ENCODE measurements at regions not wholly inside any gene's neighbourhood (a gene's known extent, or its start where the extent isn't known, plus 50 kb on each side); places are given as distances from the start of the nearest gene placed in this dataset.

- intact Hi-C loops (cut with DNase I; ENCODE audit: low total_unique reads): no loop called here
- Histone ChIP-seq H3K27ac (no peak overlapping the region), H3K4me3 (no peak overlapping the region), H3K27me3 (no peaks in the 10 kb centered on the region), H3K36me3 (no peaks in the 10 kb centered on the region), H3K4me1 (peaks cover 6 to 47% (median 26%) of the 10 kb centered on the region in 4 donors), H3K9me3 (no peaks in the 10 kb centered on the region)
- no peak for TF ChIP-seq POLR2AphosphoS5 (IDR thresholded peaks at IDR 0.05)
- TF ChIP-seq POLR2A (IDR thresholded peaks at IDR 0.05): no peak
- no peak for TF ChIP-seq EP300 (IDR thresholded peaks at IDR 0.05)
- no peak for TF ChIP-seq CTCF (IDR thresholded peaks at IDR 0.05)
- 77 to 90% (median 85%) methylated on average over 2 of the region's 2 CpGs for WGBS, 5 donors
- no peak for DNase-seq
These were observed 102.4 kb upstream of the DST start for GRCh38 chr6:56745081-56745480.

GRCh38 chr6:56744528-56744927, 101.8 kb upstream of the DST start:
- intact Hi-C loops (cut with DNase I; ENCODE audit: low total_unique reads): no loop called here
- Histone ChIP-seq H3K27ac (no peak overlapping the region), H3K4me1 (peaks cover 9 to 43% (median 27%) of the 10 kb centered on the region in 4 donors), H3K36me3 (no peaks in the 10 kb centered on the region), H3K4me3 (no peak overlapping the region), H3K9me3 (no peaks in the 10 kb centered on the region), H3K27me3 (no peaks in the 10 kb centered on the region)
- no peak for TF ChIP-seq POLR2A (IDR thresholded peaks at IDR 0.05)
- no peak for TF ChIP-seq EP300 (IDR thresholded peaks at IDR 0.05)
- no peak for TF ChIP-seq POLR2AphosphoS5 (IDR thresholded peaks at IDR 0.05)
- TF ChIP-seq CTCF (IDR thresholded peaks at IDR 0.05): no peak
- DNase-seq: no peak
- WGBS, 5 donors: 56 to 76% (median 67%) methylated on average over 3 of the region's 3 CpGs

- Histone ChIP-seq H3K4me1 (peaks cover 9 to 36% (median 22%) of the 10 kb centered on the region in 4 donors), H3K9me3 (no peaks in the 10 kb centered on the region), H3K27me3 (no peaks in the 10 kb centered on the region), H3K4me3 (peak overlapping the region; percentile 12 to 38 (median 32)), H3K36me3 (no peaks in the 10 kb centered on the region), H3K27ac (peak overlapping the region in 4 of 5 donors; percentile 4 to 63 (median 37))
- WGBS, 5 donors: 24 to 37% (median 29%) methylated on average over 6 of the region's 6 CpGs
- TF ChIP-seq CTCF (IDR thresholded peaks at IDR 0.05) (no peak), POLR2A (IDR thresholded peaks at IDR 0.05) (no peak), EP300 (IDR thresholded peaks at IDR 0.05) (no peak), POLR2AphosphoS5 (IDR thresholded peaks at IDR 0.05) (peak in 1 of 3 donors; percentile 6)
- peak in 1 of 2 donors; percentile 42 for DNase-seq
- intact Hi-C loops (cut with DNase I; ENCODE audit: low total_unique reads): no loop called here
These were observed 99.6 kb upstream of the DST start for GRCh38 chr6:56742122-56742791.

- no peak for TF ChIP-seq POLR2AphosphoS5 (IDR thresholded peaks at IDR 0.05)
These were observed 98.8 kb upstream of the DST start for GRCh38 chr6:56741472-56741871.

More at GRCh38 chr6:56741472-56741871, 98.8 kb upstream of the DST start:
- Histone ChIP-seq H3K36me3 (no peaks in the 10 kb centered on the region), H3K27me3 (no peaks in the 10 kb centered on the region), H3K27ac (peak overlapping the region in 2 of 5 donors; percentile 22 to 63), H3K4me3 (peak overlapping the region in 1 of 4 donors; percentile 38), H3K9me3 (no peaks in the 10 kb centered on the region), H3K4me1 (peaks cover 9 to 36% (median 22%) of the 10 kb centered on the region in 4 donors)
- intact Hi-C loops (cut with DNase I; ENCODE audit: low total_unique reads): no loop called here
- no peak for DNase-seq
